Uterus (tissue), 2 donors: ENCODE measurements at regions not wholly inside any gene's neighbourhood (a gene's known extent, or its start where the extent isn't known, plus 50 kb on each side); places are given as distances from the start of the nearest gene placed in this dataset.

Source experiments
- CTCF ChIP-seq, 4 experiments: fragments of 200-600 bp in 2 of 4; fragments of 450-650 bp in 2 of 4; sonication (generic) in 2 of 4; IDR thresholded peaks; one replicate each; pipeline ENCODE4 v1.5.1; 2016 to 2019; ENCODE audit warnings: antibody characterized with exemption in 4 of 4, mild to moderate bottlenecking in 2 of 4, moderate library complexity in 1 of 4
- POLR2A ChIP-seq, 2 donors: fragments of 450-650 bp; IDR thresholded peaks; one replicate each; pipeline ENCODE4 v1.6.1; 2016; ENCODE audit warnings: antibody characterized with exemption in 2 of 2, mild to moderate bottlenecking in 1 of 2, moderate library complexity in 1 of 2

GRCh38 chr22:49367041-49367697 lies 460.5 kb downstream of the BRD1 start:
- TF ChIP-seq CTCF (IDR thresholded peaks at IDR 0.05), result no peak
- no peak for TF ChIP-seq POLR2A (IDR thresholded peaks at IDR 0.05)
